Prostate gland (tissue), 2 donors: ENCODE measurements at regions not wholly inside any gene's neighbourhood (a gene's known extent, or its start where the extent isn't known, plus 50 kb on each side); places are given as distances from the start of the nearest gene placed in this dataset.

Source experiments
- DNase-seq: peaks from one replicate; pipeline ENCODE4 v3.0.0-alpha.2; 2019; ENCODE audit warnings: low spot score
- H3K27ac ChIP-seq, 2 donors: fragments of 200-600 bp; sonication (generic); 2 replicates each; pipeline ENCODE4 v1.5.1; 2017 to 2019
- H3K27me3 ChIP-seq: fragments of 200-600 bp; sonication (generic); replicated peaks from 2 replicates; pipeline ENCODE4 v1.5.1; 2019; ENCODE audit not compliant: insufficient read depth
- H3K36me3 ChIP-seq, 2 donors: fragments of 200-600 bp; sonication (generic); 1 replicate in 1 of 2; 2 replicates in 1 of 2; pipeline versions ENCODE4 v1.5.1 to v1.8.1; 2017 to 2019
- H3K4me1 ChIP-seq: fragments of 200-600 bp; sonication (generic); replicated peaks from 2 replicates; pipeline ENCODE4 v1.5.1; 2019
- H3K4me3 ChIP-seq, 2 donors: fragments of 200-600 bp; sonication (generic); 2 replicates each; pipeline ENCODE4 v1.5.1; 2017 to 2019
- H3K9me3 ChIP-seq: fragments of 200-600 bp; sonication (generic); 2 replicates; pipeline ENCODE4 v1.5.1; 2017
- POLR2A ChIP-seq: fragments of 450-650 bp; IDR thresholded peaks from one replicate; pipeline ENCODE4 v1.6.1; 2016; ENCODE audit warnings: antibody characterized with exemption, mild to moderate bottlenecking
- POLR2AphosphoS5 ChIP-seq: sonication (generic); formaldehyde crosslinking; IDR thresholded peaks from one replicate; pipeline ENCODE4 v1.6.1; 2017; ENCODE audit warnings: antibody characterized with exemption
- WGBS: methylation state at CpG from one replicate; pipeline ENCODE4 v1.1.5; 2018; 5-methylcytosine and 5-hydroxymethylcytosine counted together
- intact Hi-C: fragments of 100-400 bp; cut with DNase I; formaldehyde crosslinking; loops from one replicate; pipeline ENCODE4 v1.14.2; 2022
- TF ChIP-seq, protein P1 (sequence below), 4 experiments: fragments of 200-600 bp in 2 of 4; fragments of 450-650 bp in 2 of 4; sonication (generic) in 2 of 4; IDR thresholded peaks; 1 replicate in 3 of 4; 2 replicates in 1 of 4; pipeline ENCODE4 v1.5.1; 2016 to 2019; ENCODE audit warnings: antibody characterized with exemption in 4 of 4, mild to moderate bottlenecking in 2 of 4, moderate library complexity in 2 of 4

DNA sequence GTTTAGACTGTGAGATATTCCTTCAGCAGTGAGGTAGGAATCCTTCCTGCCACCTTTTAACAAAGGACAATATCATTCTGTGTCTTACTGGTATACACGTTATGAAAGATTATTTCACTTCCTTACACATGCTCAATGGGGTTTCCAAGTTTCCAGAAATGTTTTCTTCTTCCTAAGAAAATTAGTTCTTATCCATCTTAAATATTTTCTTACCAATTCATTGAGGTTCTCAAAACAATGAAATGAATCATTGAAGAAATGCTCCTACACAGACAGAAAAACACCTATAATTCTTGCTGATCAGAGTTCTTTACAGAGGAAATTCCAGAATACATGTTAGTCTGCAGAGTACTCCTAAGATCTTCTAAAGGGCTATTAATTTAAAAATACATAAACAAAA, 51.4 kb upstream of the SEC61G start:
- Histone ChIP-seq H3K4me1 (no peaks in the 10 kb centered on the region), H3K27me3 (no peaks in the 10 kb centered on the region), H3K36me3 (no peaks in the 10 kb centered on the region), H3K27ac (no peak overlapping the region), H3K4me3 (no peak overlapping the region), H3K9me3 (no peaks in the 10 kb centered on the region)
- 83% methylated on average over 1 of the region's 1 CpG for WGBS
- intact Hi-C loops = no loop called here
- TF ChIP-seq POLR2A = no peak
- DNase-seq = no peak

DNA sequence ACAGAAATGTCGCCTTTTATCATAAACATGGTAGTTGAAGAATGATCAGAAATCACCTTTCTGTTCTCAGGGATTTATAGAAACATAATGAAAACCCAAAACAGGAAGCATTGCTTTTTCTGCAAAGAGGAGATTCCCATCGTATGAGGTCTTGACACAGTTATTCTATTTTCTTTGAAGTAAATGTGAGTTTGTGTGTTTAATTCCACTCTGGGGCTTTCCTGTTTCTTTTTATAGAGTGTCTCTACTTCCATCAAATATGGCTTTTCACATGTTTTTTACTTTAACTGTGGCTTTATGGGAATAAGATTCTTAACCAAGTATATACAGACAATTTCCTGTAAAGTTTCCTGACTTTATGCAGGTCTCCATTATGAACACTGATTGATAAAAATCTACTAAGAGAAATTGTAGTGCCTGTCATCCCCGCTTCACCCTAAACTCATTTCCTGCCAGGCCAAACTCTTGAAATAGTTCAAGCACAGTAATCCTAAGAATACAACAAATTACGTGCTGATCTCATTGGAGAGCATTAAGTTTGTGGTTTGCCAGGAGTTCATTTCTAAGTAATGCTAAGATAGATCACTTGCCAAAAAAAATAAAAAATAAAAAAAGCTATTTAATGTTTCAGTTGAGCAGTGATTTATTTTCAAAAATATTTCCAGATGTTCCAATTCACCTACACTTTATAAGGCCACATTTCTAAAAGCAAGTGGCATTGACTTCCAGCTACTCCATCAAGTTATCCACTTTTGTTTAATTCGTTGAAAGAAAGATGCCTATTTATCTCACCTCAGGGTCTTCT, 52.2 kb upstream of the SEC61G start:
- WGBS = 47% methylated on average over 5 of the region's 5 CpGs

DNA sequence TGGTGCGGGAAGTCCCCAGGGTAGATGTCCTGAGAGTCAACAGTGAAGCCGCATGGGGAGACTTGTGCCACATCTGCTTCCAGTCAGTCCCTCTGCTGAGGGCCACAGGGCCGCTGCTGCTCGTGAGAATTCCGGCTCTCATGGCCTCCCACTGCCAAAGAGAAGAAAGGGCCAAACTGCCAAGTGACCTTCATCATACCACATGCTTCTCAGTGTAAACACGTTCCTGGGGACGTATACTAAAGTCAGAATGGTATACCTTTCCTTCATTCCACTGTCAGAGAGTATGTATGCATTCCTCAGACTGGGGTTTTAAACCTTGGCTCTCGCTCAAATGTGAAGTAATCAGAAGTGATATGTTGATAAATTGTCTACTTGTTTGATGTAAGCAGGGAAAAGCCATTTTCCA, 52.8 kb upstream of the SEC61G start:
- Histone ChIP-seq H3K27ac (no peak overlapping the region), H3K9me3 (no peaks in the 10 kb centered on the region), H3K27me3 (no peaks in the 10 kb centered on the region), H3K36me3 (no peaks in the 10 kb centered on the region), H3K4me3 (no peak overlapping the region), H3K4me1 (no peaks in the 10 kb centered on the region)
- TF ChIP-seq, protein P1, sequence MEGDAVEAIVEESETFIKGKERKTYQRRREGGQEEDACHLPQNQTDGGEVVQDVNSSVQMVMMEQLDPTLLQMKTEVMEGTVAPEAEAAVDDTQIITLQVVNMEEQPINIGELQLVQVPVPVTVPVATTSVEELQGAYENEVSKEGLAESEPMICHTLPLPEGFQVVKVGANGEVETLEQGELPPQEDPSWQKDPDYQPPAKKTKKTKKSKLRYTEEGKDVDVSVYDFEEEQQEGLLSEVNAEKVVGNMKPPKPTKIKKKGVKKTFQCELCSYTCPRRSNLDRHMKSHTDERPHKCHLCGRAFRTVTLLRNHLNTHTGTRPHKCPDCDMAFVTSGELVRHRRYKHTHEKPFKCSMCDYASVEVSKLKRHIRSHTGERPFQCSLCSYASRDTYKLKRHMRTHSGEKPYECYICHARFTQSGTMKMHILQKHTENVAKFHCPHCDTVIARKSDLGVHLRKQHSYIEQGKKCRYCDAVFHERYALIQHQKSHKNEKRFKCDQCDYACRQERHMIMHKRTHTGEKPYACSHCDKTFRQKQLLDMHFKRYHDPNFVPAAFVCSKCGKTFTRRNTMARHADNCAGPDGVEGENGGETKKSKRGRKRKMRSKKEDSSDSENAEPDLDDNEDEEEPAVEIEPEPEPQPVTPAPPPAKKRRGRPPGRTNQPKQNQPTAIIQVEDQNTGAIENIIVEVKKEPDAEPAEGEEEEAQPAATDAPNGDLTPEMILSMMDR (IDR thresholded peaks at IDR 0.05) = no peak
- TF ChIP-seq POLR2A (no peak), POLR2AphosphoS5 (no peak)
- no peak for DNase-seq
- intact Hi-C loops = no loop called here
- WGBS = 65% methylated on average over 8 of the region's 8 CpGs

More for the DNA sequence above, 52.2 kb upstream of the SEC61G start:
- Histone ChIP-seq H3K4me3 (no peak overlapping the region), H3K27ac (no peak overlapping the region), H3K4me1 (no peaks in the 10 kb centered on the region), H3K9me3 (no peaks in the 10 kb centered on the region), H3K27me3 (no peaks in the 10 kb centered on the region), H3K36me3 (no peaks in the 10 kb centered on the region)
- no peak for DNase-seq
- no peak for TF ChIP-seq POLR2A
- TF ChIP-seq, protein P1 (IDR thresholded peaks at IDR 0.05) = no peak
- TF ChIP-seq POLR2AphosphoS5 = no peak
- intact Hi-C loops = no loop called here

DNA sequence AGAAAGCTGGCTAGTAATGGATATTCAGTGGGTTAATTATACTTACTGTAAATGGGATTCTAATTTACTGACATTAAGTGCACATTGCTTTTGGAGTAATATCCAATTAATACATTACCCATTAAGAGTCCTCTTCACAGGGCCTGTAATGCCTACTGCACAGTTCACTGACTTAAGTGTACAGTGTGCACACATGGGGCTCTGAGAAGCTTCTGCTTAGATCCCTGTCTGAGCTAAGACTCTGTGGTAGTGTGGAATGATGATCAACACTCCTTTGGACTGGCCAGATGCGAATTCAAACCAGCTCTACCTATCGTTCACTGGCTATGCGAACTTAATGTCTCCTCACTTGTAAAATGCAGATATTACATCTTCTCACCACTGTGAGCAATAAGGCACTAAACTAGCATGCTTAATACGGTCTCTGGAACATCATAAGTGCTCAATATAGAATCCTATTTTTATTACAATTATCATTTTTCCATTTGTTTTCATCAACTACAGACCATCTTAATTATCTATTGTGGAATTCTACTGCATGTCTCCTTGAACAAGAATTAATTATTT, 53.8 kb upstream of the SEC61G start:
- Histone ChIP-seq H3K27ac (no peak overlapping the region), H3K9me3 (no peaks in the 10 kb centered on the region), H3K4me3 (no peak overlapping the region), H3K36me3 (no peaks in the 10 kb centered on the region), H3K27me3 (no peaks in the 10 kb centered on the region), H3K4me1 (no peaks in the 10 kb centered on the region)
- no peak for DNase-seq
- 90% methylated on average over 4 of the region's 4 CpGs for WGBS
- TF ChIP-seq POLR2AphosphoS5 = no peak
- intact Hi-C loops = no loop called here

DNA sequence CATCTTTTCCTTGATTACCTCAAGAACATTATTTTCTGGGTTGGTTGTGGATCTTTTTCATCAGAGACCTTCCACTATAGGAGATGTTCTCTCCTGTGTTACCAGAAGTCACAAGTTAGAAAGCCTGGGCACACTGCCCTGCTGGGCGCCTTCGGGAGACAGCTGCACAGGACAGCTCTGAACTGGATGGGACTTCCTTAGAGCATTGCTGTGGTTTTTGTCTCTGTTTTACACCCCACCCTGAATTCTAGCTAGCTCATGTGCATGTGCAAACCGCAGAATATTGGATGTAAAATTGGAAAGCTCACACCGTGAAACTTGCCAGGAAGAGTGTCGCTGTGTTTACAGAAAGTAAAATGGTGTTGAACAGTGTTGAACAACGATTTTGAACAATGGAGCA, 54.4 kb upstream of the SEC61G start:
- 43% methylated on average over 6 of the region's 6 CpGs for WGBS
- H3K27me3 ChIP-seq = no peaks in the 10 kb centered on the region
- no peaks in the 10 kb centered on the region for H3K36me3 ChIP-seq
- H3K4me3 ChIP-seq = no peak overlapping the region
- no peaks in the 10 kb centered on the region for H3K9me3 ChIP-seq
- H3K27ac ChIP-seq = no peak overlapping the region
- TF ChIP-seq POLR2AphosphoS5 (no peak), POLR2A (no peak)
- TF ChIP-seq, protein P1 (IDR thresholded peaks at IDR 0.05) = no peak
- no peaks in the 10 kb centered on the region for H3K4me1 ChIP-seq
- intact Hi-C loops = no loop called here
- DNase-seq = no peak

DNA sequence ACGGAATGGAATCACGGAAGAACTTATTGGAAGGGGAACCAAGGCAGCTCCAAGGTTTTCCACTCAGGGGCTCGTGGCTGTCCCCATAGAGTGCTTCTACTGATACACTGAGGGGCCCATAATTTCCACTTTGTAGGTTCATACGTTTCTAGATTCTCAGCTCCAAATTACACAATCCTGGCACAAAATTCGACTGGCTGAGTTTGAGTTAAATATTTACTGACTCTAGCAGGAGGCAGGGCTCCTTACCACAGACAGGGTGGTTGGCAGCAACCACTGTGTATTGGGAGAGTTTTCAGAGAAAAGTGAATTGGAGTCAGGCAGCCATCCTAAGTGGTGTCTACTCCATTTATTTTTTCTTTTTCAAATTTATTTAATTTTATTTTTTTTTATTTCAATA, 55.4 kb upstream of the SEC61G start:
- H3K27ac ChIP-seq = no peak overlapping the region
- WGBS = 67% methylated on average over 5 of the region's 5 CpGs

More for the DNA sequence above, 55.4 kb upstream of the SEC61G start:
- Histone ChIP-seq H3K4me3 (no peak overlapping the region), H3K4me1 (no peaks in the 10 kb centered on the region), H3K27me3 (no peaks in the 10 kb centered on the region), H3K9me3 (no peaks in the 10 kb centered on the region), H3K36me3 (no peaks in the 10 kb centered on the region)
- TF ChIP-seq POLR2AphosphoS5 = no peak
- no peak for TF ChIP-seq POLR2A
- TF ChIP-seq, protein P1 (IDR thresholded peaks at IDR 0.05) = no peak
- intact Hi-C loops = no loop called here
- no peak for DNase-seq
